NCI-H187 (cell line): ENCODE measurements at regions not wholly inside any gene's neighbourhood (a gene's known extent, or its start where the extent isn't known, plus 50 kb on each side); places are given as distances from the start of the nearest gene placed in this dataset.
"Not testable (repeated sequence)": the region's sequence is repeated elsewhere in the genome, so short reads cannot be mapped to it uniquely, and the experiment has no call there.

Experiments
- DNase-seq, 2 experiments: peaks; one replicate each; lab custom pipeline; 2025; lab: John Stamatoyannopoulos, UW

DNA sequence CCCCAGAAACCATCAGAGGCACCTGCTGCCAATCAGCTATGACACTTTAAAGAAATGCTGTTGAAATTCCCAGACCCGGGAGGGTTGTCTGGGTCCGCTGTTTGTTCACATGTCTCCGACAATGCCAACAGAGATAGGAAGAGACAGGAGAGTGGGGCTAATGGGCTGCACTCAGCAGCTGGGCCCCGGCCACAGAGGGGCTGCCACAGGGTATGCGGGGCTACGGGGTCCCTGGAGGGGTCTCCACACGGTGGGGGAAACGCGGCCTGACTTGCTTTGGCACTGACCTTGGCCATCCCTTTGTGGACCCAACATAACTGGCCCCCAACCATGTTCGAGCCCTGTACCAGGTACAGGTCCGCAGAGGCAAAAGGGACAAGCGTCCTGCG is 121.0 kb upstream of the PPP1R26 start:
- DNase-seq = no peak

DNA sequence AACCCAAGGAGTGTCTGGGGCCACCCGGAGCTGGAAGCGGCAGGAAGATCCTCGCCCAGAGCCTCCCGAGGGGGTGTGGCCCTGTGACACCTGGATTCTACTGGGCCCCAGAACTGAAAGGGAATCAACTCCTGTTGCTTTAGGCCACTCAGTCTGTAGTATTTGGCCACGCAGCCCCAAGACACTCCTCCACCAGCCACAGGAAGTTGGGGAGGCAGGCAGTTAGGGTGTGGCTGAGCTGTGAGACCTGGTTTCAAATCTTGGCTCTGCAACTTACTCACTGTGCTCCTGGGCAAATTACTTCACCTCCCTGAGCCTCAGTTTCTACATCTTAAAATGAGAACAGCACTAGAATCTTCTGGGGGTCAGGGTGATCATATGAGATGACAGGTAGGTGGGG is 119.8 kb upstream of the PPP1R26 start:
- no peak for DNase-seq

DNA sequence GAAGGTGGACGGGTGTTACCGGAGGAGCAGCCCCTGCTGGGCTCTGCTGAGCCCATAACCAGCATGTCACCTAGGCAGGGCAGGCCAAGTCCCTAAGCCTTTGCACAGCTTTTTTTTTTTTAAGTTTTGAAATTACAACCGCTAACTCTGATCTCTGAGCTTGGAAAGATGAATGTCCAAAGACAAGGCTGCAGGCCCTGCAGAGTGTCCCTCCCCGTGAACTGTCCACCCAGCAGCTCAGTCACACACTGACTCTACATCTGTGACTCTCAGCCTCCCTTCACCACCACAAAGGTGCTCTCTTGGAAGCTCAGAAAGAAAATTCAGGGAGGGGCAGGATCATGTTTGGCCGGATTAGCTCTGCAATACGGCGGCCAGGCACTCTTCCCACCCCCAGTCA is 119.0 kb upstream of the PPP1R26 start:
- DNase-seq = no peak

DNA sequence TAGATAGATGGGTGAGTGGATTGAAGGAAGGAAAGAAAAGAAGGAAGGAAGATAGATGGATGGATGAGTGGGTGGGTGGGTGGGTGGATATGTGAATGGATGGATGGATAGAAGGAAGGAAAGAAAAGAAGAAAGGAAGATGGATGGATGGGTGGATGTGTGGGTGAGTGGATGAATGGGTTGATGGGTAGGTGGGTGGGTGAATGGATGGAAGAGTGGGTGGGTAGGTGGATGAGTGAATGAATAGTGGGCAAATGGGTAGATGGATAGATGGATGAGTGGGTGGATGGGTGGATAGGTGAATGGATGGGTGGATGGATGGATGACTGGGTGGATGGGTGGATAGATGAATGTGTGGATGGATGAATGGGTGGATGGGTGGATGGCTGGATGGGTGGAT is 117.9 kb upstream of the PPP1R26 start:
- DNase-seq = not testable (repeated sequence)

DNA sequence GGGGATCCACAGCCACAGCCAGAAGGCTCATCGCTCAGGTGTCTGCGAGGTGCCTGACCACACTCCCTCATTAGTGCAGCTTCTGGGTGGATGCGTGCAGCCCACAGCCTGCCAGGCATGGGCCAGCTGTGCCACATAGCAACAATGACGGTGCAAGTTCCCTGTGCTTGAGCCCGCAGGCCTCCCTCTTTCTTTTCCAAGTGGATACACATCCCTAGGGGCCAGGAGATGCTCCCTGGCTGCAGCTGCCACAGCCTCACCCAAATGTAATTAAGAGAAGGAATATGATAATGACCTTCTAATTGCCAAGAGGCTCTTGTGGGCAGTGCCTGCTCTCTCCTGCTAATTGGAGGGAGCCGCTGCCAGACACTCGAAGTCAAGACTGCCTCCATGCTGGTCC is 116.0 kb upstream of the PPP1R26 start:
- peak; percentile 28 to 37 for DNase-seq

DNA sequence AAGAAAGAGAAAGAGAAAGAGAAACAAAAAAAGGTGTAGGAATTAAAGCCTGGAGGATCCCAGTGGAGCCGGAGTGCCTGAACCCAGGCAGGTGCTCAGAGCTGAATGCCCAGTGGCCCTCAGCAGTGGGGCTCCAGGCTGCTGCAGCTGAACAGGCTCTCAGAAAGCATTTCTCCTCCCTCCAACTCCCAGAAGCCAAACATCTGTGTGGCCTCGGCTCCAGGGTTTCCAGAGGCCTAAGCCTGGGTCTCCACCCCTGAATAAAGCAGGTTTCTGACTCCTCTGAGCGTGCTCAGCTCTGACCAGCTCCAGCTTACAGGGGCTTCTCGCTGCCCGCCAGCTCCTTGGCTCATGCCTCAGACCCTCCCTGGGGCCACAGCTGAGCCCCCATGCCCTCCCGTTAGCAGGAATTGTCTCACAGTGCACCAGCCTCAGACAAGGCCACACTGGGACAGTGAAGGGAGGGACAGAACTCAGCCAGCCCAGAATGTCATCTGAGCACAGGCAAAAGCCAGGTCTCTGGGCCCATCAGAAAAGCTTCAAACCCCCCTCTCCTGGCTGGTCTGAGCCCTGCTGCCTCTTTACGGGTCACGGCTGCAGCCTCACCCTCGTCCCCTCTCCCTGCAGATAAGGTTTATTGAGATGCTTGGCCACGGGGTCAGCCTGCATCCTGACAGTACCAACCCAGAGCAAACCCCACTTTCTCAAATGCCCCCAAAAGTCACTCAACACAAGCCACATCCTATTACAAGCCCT is 114.4 kb upstream of the PPP1R26 start:
- no peak for DNase-seq

DNA sequence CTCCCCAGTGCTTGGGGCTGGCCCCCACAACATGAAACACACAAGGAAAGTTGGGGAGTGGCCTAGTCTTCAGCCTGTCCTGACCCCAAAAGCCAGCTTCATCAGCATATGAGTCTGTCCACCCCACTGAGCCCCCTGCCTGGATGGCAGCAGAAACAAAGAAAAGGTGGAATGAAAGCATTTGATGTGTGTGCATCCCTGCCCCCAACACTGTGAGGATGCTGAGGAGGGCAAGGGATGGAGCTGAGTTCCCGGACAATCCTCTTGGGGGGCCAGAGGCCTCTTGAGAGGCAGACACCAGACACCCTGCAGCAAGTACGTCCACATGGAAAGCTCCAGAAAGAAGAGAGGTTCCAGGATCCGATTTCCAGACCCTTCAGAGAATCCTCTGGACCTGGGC is 113.5 kb upstream of the PPP1R26 start:
- no peak for DNase-seq

DNA sequence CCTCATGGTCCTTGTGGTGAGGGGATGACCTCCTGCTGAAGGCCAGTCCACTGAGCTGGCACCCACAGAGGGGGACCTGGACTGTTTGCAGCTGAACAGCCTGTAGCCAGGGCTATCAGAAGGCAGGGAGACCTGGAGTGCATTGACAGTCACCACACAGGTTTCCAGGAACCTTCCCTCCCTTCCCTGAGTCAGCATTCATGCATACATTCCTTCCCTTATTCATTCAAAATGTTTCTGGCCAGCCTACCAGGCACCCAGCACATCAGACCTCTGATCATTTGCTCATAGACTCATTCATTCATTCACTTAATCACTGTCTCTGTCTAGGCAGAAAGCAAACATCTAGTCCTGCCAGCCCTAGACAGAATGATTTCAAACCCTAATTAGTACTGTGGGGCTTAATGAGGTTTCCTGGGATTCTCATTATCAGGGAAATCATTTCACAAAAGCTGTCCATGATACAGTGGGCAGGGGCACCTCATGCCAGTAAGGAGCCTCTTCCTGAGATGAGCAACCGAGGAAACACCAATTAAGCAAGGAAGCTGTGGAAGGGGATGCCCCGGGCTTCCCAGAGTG is 110.1 kb upstream of the PPP1R26 start:
- DNase-seq = no peak

DNA sequence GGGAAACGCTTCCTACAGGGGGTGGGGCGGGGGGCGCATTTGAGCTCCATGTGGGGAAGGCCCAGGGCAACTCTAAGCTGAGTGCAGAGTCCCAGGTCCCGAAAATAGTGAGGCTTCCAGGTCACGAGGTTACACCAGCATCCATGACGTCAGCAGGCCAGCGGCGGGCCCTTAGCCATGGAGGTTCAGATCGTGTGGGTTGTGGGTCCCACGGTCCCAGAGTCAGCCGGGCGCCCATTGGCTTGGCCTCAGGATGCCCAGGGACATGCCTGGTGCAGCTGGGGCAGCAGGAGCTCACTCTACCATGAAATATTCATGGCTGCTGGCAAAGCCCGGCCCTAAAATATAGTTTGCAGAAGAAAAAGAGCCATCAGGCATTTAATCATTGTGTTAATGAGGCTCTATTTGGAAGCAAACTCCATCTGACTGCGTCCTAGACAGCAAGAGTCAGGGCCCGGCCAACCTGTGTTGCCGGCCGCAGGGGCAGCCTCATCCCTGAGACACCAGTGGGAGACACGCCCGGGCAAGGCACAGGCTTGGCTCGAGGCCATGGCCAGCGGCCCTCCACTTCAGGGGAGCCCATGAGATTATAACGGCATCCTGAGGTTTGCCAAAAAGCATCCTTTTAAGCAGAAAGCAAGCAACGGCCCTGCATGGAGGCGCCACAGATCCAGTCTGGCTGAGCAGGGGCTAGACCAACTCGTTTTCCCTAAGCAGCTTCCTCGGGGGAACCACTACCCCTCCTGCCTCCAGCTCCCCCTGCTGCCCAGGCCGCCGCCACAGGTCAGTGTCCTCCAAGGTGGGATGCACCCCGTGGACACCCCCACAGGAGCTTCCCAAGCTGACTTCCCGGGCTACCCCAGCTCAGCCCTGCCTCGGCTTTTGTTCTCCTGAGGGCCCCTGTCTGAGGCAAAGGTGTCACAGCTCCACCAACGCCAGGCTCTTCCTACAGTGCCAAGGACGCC is 108.9 kb upstream of the PPP1R26 start:
- DNase-seq = no peak

DNA sequence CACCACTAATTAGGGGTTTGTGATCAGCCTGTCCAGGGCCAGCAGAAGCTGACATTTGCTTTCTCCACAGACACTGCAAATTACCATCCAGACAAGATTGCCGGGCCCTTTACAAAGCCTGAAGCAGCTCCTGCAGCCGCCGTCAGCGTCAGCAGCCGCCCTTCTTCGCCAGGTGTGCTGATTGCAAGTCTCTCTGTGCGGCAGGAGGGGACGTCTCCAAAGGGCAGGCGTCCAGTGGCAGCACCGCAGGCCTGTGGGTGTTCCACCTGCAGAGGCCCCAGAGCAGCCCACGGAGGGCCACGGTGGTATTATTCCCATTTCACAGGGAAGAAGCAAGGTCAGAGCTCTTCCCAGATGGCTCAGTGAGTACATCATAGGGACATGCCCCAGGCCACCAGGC is 108.0 kb upstream of the PPP1R26 start:
- no peak for DNase-seq

DNA sequence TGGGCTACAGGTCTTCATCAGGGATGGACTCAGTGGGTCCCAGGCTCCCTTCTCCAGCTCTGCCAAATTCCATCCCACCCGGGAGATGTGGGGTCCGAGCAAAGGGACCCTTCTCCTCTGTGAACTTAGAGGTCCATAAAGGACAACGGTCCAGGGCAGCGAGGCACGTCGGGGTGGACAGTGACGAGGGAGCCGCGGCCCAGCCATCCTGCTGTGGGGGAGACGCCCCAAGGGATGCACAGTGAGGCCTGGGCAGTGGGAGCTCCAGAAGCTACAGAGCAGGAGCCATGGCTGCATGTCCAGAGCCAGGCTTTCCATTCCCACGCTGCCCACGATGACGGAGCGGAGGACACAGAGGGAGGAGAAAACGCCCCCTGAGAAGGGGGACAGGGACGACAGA is 107.5 kb upstream of the PPP1R26 start:
- DNase-seq = no peak

DNA sequence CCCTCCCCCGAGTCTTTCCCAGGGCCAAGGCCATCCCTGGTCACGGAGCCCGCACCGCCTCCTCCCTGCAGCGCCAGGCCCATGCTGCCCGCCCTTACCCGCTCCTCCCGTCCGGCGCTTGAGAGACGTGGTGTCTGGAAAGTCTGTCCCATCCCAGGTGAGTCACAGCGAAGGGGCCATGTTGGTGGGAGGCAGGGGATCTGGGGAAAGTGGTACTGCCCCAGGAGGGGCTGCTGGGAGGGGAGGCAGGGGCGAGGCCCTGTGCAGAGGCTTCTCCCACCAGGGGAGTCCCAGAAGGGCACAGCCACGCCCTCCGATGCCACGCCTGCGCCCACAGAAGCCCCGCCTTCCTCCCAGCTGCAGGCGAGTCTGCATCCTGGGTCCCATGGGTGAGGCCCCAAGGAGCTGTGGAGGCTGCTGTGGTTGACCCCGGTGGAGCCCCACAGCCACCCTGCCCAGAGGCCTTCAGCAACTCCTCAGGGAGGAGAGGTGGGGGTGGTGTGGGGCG is 107.0 kb upstream of the PPP1R26 start:
- no peak for DNase-seq

DNA sequence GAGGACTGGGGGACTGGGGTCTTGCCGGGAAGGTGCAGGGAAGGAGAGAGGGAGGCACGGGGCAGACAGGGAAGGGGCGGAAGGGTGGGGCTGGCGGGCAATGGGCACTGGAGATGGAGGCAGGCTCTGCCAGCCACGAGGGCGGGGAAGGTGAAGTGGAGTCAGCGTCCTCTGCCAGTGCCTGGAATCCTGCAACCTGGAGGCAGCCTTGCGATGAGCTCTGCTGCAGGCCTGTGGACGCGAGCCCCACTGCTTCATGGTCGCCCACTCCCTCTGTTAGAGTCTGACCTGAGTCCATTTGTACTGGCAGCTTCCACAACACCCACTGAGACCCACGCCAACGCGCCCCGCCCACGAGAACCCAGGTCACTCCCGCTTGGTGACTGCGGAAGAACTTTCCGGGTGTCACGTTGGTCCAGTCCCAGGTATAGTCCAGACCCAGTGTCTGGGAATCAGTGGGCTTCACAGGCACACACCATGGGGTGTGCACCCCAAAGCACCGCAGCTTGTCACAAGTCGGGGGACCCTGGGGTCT is 106.4 kb upstream of the PPP1R26 start:
- DNase-seq = no peak

DNA sequence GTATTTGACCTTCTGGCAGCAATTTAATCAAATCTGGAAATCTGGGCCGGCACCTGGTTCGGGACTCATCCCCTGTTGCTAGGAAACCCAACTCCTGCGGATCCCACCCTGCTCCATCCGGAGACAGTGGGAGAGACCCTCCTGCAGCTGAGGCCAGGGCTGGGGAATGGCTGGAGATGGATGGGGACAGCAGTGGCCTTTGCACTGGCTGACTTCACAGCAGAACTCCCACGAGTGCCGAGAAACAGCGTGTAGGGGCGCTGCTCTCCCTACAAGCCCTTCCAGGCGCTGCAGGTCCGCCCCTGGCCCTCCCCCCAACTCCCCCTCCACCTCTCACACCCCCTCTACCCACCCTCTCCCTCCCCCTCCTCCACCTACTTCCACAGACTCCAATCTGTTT is 105.8 kb upstream of the PPP1R26 start:
- DNase-seq = no peak

DNA sequence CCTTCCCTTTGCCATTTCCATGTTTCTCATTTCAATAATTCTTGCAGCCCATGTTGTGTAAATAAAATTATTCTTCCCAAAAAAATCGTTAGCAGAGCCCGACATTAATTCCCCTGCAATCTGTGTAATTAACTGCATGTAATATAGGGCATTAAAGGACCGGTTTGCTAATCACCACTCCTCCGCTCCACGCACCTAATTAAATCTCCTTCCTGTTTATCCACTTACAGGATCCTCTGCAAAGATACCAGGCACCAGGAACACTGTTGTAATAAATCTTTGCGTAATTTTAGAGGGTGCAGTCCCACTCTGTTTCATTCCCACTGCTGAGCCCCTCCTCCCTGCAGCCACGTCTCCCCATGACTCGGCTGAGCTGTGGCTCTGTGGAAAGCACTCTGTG is 105.0 kb upstream of the PPP1R26 start:
- DNase-seq = no peak

DNA sequence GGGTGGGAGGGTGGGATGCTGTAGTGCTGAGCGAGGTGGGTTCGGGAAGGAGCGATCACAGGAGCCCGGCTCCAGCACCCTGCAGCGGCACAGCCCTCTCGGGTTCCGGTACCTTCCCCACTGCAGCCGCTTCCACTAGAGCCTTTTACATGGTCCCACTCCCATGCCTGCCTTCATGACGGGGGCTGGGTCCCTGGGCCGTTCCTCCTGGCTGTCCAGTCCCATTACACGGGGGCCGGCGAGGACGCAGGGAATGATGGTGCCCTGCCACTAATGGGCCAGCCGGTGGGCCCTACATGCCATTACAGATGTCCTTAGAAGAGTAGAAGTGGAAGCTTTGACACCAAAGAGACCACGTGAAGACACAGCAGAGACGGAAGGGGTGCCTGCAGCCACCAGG is 104.6 kb upstream of the PPP1R26 start:
- DNase-seq = no peak

DNA sequence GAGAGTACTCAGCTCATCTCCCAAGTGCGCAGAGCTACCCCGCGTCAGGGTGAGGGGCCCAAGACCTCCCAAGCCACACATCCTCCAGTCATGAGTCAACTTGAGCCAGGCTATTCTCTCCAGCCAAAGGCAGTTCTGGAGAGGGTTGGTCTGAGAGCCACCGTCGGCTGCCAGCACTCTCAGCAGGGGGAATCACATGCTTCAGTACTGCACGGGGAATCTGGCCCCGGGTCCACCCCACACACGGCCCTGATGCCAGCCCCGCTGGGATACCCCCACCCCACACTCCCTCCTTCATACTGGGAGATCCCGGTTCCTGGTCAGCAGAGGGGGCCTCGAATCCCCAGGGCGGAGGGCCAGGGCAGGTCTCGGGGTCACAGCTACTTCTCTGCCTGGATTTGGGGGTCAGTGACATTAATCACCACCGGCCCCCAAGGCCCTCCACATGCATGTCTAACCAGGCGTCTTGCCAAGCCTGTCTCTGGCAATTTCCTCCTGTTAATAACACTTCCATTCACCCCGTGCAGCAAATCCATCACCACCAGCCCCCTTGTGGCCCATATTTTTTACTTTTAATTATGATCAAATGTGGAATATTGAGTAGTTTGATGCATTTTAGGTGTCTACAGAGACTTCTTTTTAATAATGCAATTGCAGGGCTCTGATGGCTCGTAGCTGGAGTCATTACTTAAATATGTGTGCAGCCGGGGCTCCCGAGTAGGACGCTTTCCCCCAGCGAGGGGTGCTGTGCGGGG is 102.9 kb upstream of the PPP1R26 start:
- DNase-seq = no peak

DNA sequence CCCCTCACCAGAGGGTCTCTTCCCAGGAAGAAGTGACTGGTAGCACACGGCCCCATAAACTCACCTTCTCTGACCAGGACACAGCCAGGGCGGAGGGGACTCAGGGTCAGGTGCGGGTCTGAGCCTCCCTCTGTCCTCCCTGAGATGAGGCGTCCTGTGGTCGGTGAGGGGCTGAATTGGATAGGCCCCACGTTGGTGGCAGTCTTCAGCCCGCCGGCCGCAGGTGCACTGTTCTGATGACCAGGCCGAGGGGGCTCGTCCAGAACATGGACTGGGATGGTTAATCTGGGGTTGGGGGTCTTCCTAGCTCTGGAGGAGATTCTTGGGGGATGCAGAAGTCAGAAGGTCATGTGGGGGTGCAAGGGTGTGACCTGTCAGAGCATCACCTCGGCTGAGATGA is 102.2 kb upstream of the PPP1R26 start:
- no peak for DNase-seq

DNA sequence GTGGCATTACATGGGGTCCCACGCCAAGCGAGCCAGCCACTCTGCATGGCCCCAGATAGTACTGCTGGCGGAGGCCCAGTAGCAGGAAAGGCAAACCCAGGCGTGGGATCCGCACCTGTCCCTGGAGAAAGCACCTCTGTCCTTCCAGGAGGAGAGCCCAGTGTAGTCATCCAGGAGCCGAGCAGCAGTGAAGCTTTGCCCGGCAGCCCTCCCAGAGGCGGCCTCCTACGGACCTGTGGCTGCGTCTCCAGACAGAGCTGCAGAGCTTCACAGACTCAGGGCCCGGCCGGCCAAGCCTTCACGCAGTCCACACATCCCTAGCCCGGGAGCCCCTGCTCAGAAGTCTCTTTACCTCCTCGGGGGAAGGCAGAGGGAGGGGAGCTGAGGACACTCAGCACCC is 100.8 kb upstream of the PPP1R26 start:
- no peak for DNase-seq

DNA sequence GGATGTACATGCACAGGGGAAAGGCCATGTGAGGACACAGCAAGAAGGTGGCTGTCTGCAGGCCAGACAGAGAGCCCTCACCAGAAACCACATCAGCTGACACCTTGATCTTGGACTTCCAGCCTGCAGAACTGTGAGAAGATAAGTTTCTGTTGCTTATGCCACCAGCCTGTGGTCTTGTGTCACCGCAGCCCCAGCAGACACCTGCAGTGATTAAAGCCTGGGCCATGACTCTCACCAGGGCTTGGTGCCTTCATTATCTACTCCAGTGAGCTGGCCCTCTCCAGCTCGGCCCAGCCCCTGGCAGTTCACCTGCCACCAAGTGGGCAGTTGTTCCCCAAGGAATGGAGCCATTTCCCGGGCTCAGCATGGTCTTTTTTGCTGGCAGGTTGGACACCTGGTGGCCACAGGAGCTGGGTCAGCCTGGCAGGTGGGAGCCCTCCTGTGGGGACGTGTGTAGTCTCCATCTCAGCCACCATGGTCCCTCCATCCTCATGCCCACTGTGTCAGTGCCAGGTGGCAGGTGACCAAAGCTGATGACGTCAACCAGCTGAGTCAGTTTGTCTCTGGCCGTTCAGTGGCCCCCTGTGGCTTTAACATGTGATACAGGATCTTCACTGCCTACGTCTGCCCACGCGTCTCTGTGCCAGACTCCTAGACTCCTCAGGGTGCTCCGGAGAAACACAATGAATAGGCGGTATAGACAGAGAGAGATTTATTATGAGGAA is 99.9 kb upstream of the PPP1R26 start:
- no peak for DNase-seq
